Peyer's patch (tissue), 4 donors: ENCODE measurements at regions not wholly inside any gene's neighbourhood (a gene's known extent, or its start where the extent isn't known, plus 50 kb on each side); places are given as distances from the start of the nearest gene placed in this dataset.
"Not testable (repeated sequence)": the region's sequence is repeated elsewhere in the genome, so short reads cannot be mapped to it uniquely, and the experiment has no call there.

Experiments
- DNase-seq, 3 donors: peaks; one replicate each; pipeline ENCODE4 v3.0.0-alpha.2; 2017 to 2019
- H3K27ac ChIP-seq, 4 donors: fragments of 200-600 bp; sonication (generic); one replicate each; pipeline ENCODE4 v1.5.1; 2016 to 2019
- H3K27me3 ChIP-seq, 2 donors: fragments of 200-600 bp; sonication (generic); one replicate each; pipeline ENCODE4 v1.5.1; 2019
- H3K36me3 ChIP-seq, 3 donors: fragments of 200-600 bp; sonication (generic); one replicate each; pipeline ENCODE4 v1.5.1; 2016 to 2019
- H3K4me1 ChIP-seq, 4 donors: fragments of 200-600 bp; sonication (generic); one replicate each; pipeline ENCODE4 v1.5.1; 2016 to 2019
- H3K4me3 ChIP-seq, 4 donors: fragments of 200-600 bp; sonication (generic); 1 replicate in 3 of 4; 2 replicates in 1 of 4; pipeline ENCODE4 v1.5.1; 2016 to 2019; ENCODE audit warnings: mild to moderate bottlenecking in 1 of 4
- H3K9me3 ChIP-seq, 4 donors: fragments of 200-600 bp; sonication (generic); one replicate each; pipeline ENCODE4 v1.5.1; 2016 to 2019; ENCODE audit warnings: mild to moderate bottlenecking in 1 of 4
- POLR2A ChIP-seq, 2 donors: fragments of 450-650 bp; IDR thresholded peaks; one replicate each; pipeline ENCODE4 v1.5.1; 2017; ENCODE audit warnings: antibody characterized with exemption in 2 of 2, mild to moderate bottlenecking in 2 of 2, moderate library complexity in 2 of 2
- TF ChIP-seq, protein P1 (sequence below), 6 experiments: fragments of 450-650 bp in 4 of 6; fragments of 200-600 bp in 2 of 6; sonication (generic) in 1 of 6; IDR thresholded peaks; one replicate each; pipeline ENCODE4 v1.5.1; 2017 to 2019; ENCODE audit warnings: antibody characterized with exemption in 6 of 6, mild to moderate bottlenecking in 3 of 6, moderate library complexity in 1 of 6

- no peaks in the 10 kb centered on the region for H3K9me3 ChIP-seq
- no peak for DNase-seq
- H3K36me3 ChIP-seq, result no peaks in the 10 kb centered on the region
- no peak for TF ChIP-seq POLR2A (IDR thresholded peaks at IDR 0.05)
- TF ChIP-seq, protein P1, sequence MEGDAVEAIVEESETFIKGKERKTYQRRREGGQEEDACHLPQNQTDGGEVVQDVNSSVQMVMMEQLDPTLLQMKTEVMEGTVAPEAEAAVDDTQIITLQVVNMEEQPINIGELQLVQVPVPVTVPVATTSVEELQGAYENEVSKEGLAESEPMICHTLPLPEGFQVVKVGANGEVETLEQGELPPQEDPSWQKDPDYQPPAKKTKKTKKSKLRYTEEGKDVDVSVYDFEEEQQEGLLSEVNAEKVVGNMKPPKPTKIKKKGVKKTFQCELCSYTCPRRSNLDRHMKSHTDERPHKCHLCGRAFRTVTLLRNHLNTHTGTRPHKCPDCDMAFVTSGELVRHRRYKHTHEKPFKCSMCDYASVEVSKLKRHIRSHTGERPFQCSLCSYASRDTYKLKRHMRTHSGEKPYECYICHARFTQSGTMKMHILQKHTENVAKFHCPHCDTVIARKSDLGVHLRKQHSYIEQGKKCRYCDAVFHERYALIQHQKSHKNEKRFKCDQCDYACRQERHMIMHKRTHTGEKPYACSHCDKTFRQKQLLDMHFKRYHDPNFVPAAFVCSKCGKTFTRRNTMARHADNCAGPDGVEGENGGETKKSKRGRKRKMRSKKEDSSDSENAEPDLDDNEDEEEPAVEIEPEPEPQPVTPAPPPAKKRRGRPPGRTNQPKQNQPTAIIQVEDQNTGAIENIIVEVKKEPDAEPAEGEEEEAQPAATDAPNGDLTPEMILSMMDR (IDR thresholded peaks at IDR 0.05), result no peak
- H3K4me3 ChIP-seq, result no peak overlapping the region
- no peaks in the 10 kb centered on the region for H3K4me1 ChIP-seq
- no peak overlapping the region for H3K27ac ChIP-seq
- no peaks in the 10 kb centered on the region for H3K27me3 ChIP-seq
These were observed 771.7 kb downstream of the NOVA1 start for GRCh38 chr14:25826105-25826504.

DNA sequence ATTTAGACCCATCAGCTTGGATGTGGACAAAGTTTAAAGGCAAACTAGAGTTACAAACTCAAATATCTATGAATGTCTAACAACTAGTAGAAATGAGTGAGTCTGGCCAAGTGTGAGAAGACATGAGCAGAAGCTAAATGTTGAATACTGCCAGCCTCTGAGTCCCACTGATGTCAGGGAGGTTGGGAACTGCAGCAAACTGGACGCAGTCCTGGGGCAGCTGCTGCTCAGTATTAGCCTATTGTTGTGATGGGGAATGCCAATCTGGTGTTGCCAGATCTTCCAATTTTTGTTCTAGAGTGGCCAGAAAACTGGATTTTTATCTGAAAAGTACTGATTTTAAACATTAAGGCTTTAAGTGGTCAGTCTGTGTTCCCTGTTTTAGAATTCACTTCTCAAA, 770.4 kb upstream of the STXBP6 start:
- H3K36me3 ChIP-seq, result no peaks in the 10 kb centered on the region
- no peaks in the 10 kb centered on the region for H3K27me3 ChIP-seq
- H3K9me3 ChIP-seq, result no peaks in the 10 kb centered on the region
- no peak overlapping the region for H3K27ac ChIP-seq
- DNase-seq, result no peak
- no peak for TF ChIP-seq POLR2A (IDR thresholded peaks at IDR 0.05)
- TF ChIP-seq, protein P1 (IDR thresholded peaks at IDR 0.05), result no peak
- no peak overlapping the region for H3K4me3 ChIP-seq
- no peaks in the 10 kb centered on the region for H3K4me1 ChIP-seq

- H3K4me3 ChIP-seq, H3K27ac ChIP-seq, H3K4me1 ChIP-seq, DNase-seq, H3K36me3 ChIP-seq, H3K9me3 ChIP-seq, H3K27me3 ChIP-seq: not testable (repeated sequence)
These were observed 764.7 kb upstream of the STXBP6 start for GRCh38 chr14:25814622-25815021.

- no peak overlapping the region for H3K27ac ChIP-seq
- no peaks in the 10 kb centered on the region for H3K9me3 ChIP-seq
- TF ChIP-seq POLR2A (IDR thresholded peaks at IDR 0.05), result no peak
- TF ChIP-seq, protein P1 (IDR thresholded peaks at IDR 0.05), result no peak
- H3K27me3 ChIP-seq, result no peaks in the 10 kb centered on the region
- DNase-seq, result no peak
- H3K36me3 ChIP-seq, result no peaks in the 10 kb centered on the region
- no peaks in the 10 kb centered on the region for H3K4me1 ChIP-seq
- H3K4me3 ChIP-seq, result no peak overlapping the region
These were observed 753.6 kb upstream of the STXBP6 start for GRCh38 chr14:25803386-25804018.

DNA sequence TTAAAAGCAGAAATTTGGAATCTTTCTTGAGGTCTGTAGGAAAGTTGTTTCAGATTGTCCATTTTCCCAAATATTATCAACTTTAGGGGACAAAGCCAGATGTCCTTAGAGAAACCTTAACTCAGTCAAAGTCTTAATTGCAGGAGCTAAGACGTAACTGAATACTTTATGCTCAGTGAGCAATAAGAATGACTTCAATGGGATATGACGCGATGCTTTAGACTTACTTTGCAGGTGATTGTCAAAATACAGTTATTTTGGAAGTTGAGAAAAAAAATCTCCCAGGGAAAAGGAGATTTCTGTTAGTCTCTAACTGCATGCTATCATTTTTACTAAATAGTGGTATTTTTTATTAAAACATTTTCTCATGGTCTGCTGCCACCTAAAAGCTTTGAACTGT, 750.9 kb upstream of the STXBP6 start:
- H3K4me1 ChIP-seq, result no peaks in the 10 kb centered on the region
- no peak overlapping the region for H3K4me3 ChIP-seq
- H3K27ac ChIP-seq, result no peak overlapping the region
- no peak for DNase-seq
- H3K36me3 ChIP-seq, result no peaks in the 10 kb centered on the region
- no peak for TF ChIP-seq POLR2A (IDR thresholded peaks at IDR 0.05)
- TF ChIP-seq, protein P1 (IDR thresholded peaks at IDR 0.05), result no peak
- no peaks in the 10 kb centered on the region for H3K9me3 ChIP-seq
- no peaks in the 10 kb centered on the region for H3K27me3 ChIP-seq

- Histone ChIP-seq H3K27ac (no peak overlapping the region), H3K36me3 (no peaks in the 10 kb centered on the region), H3K27me3 (no peaks in the 10 kb centered on the region), H3K4me3 (no peak overlapping the region), H3K9me3 (peaks cover 0 to 3% (median 0%) of the 10 kb centered on the region in 4 donors), H3K4me1 (no peaks in the 10 kb centered on the region)
- no peak for TF ChIP-seq POLR2A (IDR thresholded peaks at IDR 0.05)
- TF ChIP-seq, protein P1 (IDR thresholded peaks at IDR 0.05), result no peak
- no peak for DNase-seq
These were observed 738.3 kb upstream of the STXBP6 start for GRCh38 chr14:25788252-25788651.
